CD14-positive monocyte (primary cell): ENCODE measurements at regions not wholly inside any gene's neighbourhood (a gene's known extent, or its start where the extent isn't known, plus 50 kb on each side); places are given as distances from the start of the nearest gene placed in this dataset.

Experiments used
- DNase-seq, 3 donors: peaks; one replicate each; pipeline ENCODE4 v3.0.0-alpha.2; 2011 to 2022
- H2AFZ ChIP-seq: 2 replicates; pipeline ENCODE4 v1.6.0; 2012; ENCODE audit warnings: mild to moderate bottlenecking, low read depth, low read length, inconsistent platforms; ENCODE audit not compliant: insufficient read depth, poor library complexity, severe bottlenecking
- H3K27ac ChIP-seq, 2 donors: 1 replicate in 1 of 2; 2 replicates in 1 of 2; pipeline ENCODE4 v1.5.1; 2012 to 2013; ENCODE audit warnings: low read length in 2 of 2, control low read depth in 1 of 2, inconsistent platforms in 1 of 2, low read depth in 1 of 2, mild to moderate bottlenecking in 1 of 2
- H3K27me3 ChIP-seq, 2 donors: one replicate each; pipeline versions ENCODE4 v1.6.0 to v1.6.1; 2011 to 2013; ENCODE audit warnings: low read length in 2 of 2; ENCODE audit not compliant: control insufficient read depth in 2 of 2, insufficient read depth in 2 of 2
- H3K36me3 ChIP-seq, 2 donors: replicated peaks in 1 of 2; 1 replicate in 1 of 2; 2 replicates in 1 of 2; pipeline versions ENCODE4 v1.5.1 to v1.6.1; 2012 to 2013; ENCODE audit warnings: low read length in 2 of 2, control low read depth in 1 of 2, inconsistent platforms in 1 of 2, mild to moderate bottlenecking in 1 of 2; ENCODE audit not compliant: insufficient read depth in 2 of 2, control insufficient read depth in 1 of 2
- H3K4me1 ChIP-seq, 2 donors: 1 replicate in 1 of 2; 2 replicates in 1 of 2; pipeline versions ENCODE4 v1.5.1 to v1.6.1; 2012 to 2013; ENCODE audit warnings: low read length in 2 of 2, control low read depth in 1 of 2, inconsistent platforms in 1 of 2, mild to moderate bottlenecking in 1 of 2, moderate library complexity in 1 of 2; ENCODE audit not compliant: insufficient read depth in 2 of 2, control insufficient read depth in 1 of 2
- H3K4me2 ChIP-seq: replicated peaks from 2 replicates; pipeline ENCODE3; 2012; ENCODE audit warnings: low read length, moderate library complexity, mild to moderate bottlenecking; ENCODE audit not compliant: poor library complexity, severe bottlenecking; ENCODE audit errors: extremely low read depth
- H3K4me3 ChIP-seq, 3 experiments: fragments of 200-600 bp in 1 of 3; sonication (generic) in 1 of 3; replicated peaks in 1 of 3; 1 replicate in 2 of 3; 2 replicates in 1 of 3; pipeline ENCODE4 v1.5.1; 2011 to 2013; ENCODE audit warnings: low read length in 3 of 3, mild to moderate bottlenecking in 3 of 3, control low read depth in 2 of 3, low read depth in 2 of 3, inconsistent platforms in 1 of 3, moderate library complexity in 1 of 3
- H3K79me2 ChIP-seq: 2 replicates; pipeline ENCODE4 v1.6.0; 2012; ENCODE audit warnings: mild to moderate bottlenecking, control low read depth, inconsistent platforms, low read length, moderate library complexity; ENCODE audit not compliant: insufficient read depth
- H3K9ac ChIP-seq: 2 replicates; pipeline ENCODE4 v1.6.0; 2017; ENCODE audit warnings: low read length, mild to moderate bottlenecking; ENCODE audit not compliant: insufficient read depth, poor library complexity, severe bottlenecking
- H3K9me3 ChIP-seq, 2 donors: replicated peaks in 1 of 2; 1 replicate in 1 of 2; 2 replicates in 1 of 2; pipeline versions ENCODE4 v1.5.1 to v1.6.1; 2012 to 2013; ENCODE audit warnings: low read length in 2 of 2, control low read depth in 1 of 2; ENCODE audit not compliant: control insufficient read depth in 1 of 2, insufficient read depth in 1 of 2
- H4K20me1 ChIP-seq: 2 replicates; pipeline ENCODE4 v1.6.0; 2012; ENCODE audit warnings: mild to moderate bottlenecking, low read length, control low read depth, moderate library complexity; ENCODE audit not compliant: insufficient read depth
- H3K27ac Mint-ChIP-seq, 7 donors: one replicate each; pipeline ENCODE4 v1.8.0; 2020; ENCODE audit warnings: mild to moderate bottlenecking in 7 of 7, mixed read lengths in 7 of 7, moderate library complexity in 6 of 7, inconsistent platforms in 2 of 7
- H3K27me3 Mint-ChIP-seq, 3 donors: one replicate each; pipeline ENCODE4 v1.8.0; 2021 to 2022; ENCODE audit warnings: low read depth in 3 of 3, mild to moderate bottlenecking in 3 of 3, mixed read lengths in 3 of 3, moderate library complexity in 3 of 3, inconsistent platforms in 1 of 3
- H3K36me3 Mint-ChIP-seq, 2 donors: one replicate each; pipeline ENCODE4 v1.8.0; 2020; ENCODE audit warnings: mixed read lengths in 2 of 2, inconsistent platforms in 1 of 2, mild to moderate bottlenecking in 1 of 2
- H3K4me1 Mint-ChIP-seq: one replicate; pipeline ENCODE4 v1.8.0; 2020; ENCODE audit warnings: mild to moderate bottlenecking, mixed read lengths
- H3K4me3 Mint-ChIP-seq, 2 donors: one replicate each; pipeline ENCODE4 v1.8.0; 2020; ENCODE audit warnings: mild to moderate bottlenecking in 2 of 2, mixed read lengths in 2 of 2, moderate library complexity in 1 of 2
- H3K9me3 Mint-ChIP-seq, 7 donors: one replicate each; pipeline ENCODE4 v1.8.0; 2020 to 2022; ENCODE audit warnings: mixed read lengths in 7 of 7, mild to moderate bottlenecking in 6 of 7, moderate library complexity in 6 of 7, inconsistent platforms in 2 of 7
- WGBS: methylation state at CpG from one replicate; pipeline ENCODE4 v1.1.5; 2013; ENCODE audit warnings: missing lambda C conversion rate; ENCODE audit not compliant: insufficient coverage; 5-methylcytosine and 5-hydroxymethylcytosine counted together
- intact Hi-C, 2 donors: fragments of 100-400 bp; cut with micrococcal nuclease; formaldehyde crosslinking; loops; one replicate each; pipeline versions ENCODE4 v1.15.0 to v1.15.1; 2023
- TF ChIP-seq, protein P1 (sequence below): fragments of 200-600 bp; IDR thresholded peaks from one replicate; pipeline ENCODE4 v1.8.0; 2022; ENCODE audit warnings: antibody characterized with exemption, mild to moderate bottlenecking

GRCh38 chr20:50373674-50374286, 136.4 kb upstream of the PTPN1 start:
- Mint-ChIP-seq H3K4me3 (peak overlapping the region in 1 of 2 donors; percentile 28), H3K36me3 (no peaks in the 10 kb centered on the region)
- no peak overlapping the region for H2AFZ ChIP-seq

DNA sequence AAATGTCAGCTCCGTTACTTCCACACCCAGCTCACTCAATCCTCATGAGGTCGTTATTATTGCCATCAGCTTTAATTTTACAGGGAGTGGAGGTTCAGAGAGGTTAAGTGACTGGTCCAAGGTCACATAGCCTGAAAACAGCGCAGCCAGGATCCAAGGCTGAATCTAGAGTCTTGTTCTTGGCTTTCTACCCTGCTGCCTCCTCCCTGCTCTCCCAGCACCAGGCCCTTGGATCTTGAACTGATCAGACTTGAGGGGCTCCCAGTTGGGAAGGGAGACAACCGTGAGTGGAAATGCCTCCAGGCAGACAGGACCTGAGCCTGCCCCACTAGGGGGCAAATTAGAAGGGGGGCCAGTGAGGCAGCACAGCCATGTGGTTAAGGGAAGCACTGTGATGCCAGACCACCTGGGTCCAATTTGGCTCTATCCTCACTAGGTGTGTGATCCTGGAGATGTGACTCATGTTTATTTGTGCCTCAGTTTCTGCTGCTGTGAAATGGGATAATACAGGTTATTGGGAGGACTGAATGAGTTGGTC, 135.6 kb upstream of the PTPN1 start:
- Histone ChIP-seq H3K4me1 (peaks cover 19 to 23% of the 10 kb centered on the region in 2 donors), H4K20me1 (no peaks in the 10 kb centered on the region), H3K4me3 (no peak overlapping the region), H3K27me3 (no peaks in the 10 kb centered on the region), H2AFZ (no peak overlapping the region), H3K9ac (no peak overlapping the region), H3K79me2 (no peaks in the 10 kb centered on the region), H3K9me3 (no peaks in the 10 kb centered on the region), H3K4me2 (no peak overlapping the region), H3K27ac (no peak overlapping the region), H3K36me3 (no peaks in the 10 kb centered on the region)
- Mint-ChIP-seq H3K36me3 (no peaks in the 10 kb centered on the region), H3K9me3 (peaks cover 0 to 2% (median 0%) of the 10 kb centered on the region in 7 donors), H3K27me3 (peaks cover 7% of the 10 kb centered on the region in 3 donors), H3K4me3 (no peak overlapping the region), H3K4me1 (peaks cover 32% of the 10 kb centered on the region), H3K27ac (peak overlapping the region in 1 of 7 donors; percentile 32)
- intact Hi-C loops, result no loop called here
- TF ChIP-seq, protein P1, sequence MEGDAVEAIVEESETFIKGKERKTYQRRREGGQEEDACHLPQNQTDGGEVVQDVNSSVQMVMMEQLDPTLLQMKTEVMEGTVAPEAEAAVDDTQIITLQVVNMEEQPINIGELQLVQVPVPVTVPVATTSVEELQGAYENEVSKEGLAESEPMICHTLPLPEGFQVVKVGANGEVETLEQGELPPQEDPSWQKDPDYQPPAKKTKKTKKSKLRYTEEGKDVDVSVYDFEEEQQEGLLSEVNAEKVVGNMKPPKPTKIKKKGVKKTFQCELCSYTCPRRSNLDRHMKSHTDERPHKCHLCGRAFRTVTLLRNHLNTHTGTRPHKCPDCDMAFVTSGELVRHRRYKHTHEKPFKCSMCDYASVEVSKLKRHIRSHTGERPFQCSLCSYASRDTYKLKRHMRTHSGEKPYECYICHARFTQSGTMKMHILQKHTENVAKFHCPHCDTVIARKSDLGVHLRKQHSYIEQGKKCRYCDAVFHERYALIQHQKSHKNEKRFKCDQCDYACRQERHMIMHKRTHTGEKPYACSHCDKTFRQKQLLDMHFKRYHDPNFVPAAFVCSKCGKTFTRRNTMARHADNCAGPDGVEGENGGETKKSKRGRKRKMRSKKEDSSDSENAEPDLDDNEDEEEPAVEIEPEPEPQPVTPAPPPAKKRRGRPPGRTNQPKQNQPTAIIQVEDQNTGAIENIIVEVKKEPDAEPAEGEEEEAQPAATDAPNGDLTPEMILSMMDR, result no peak
- 80% methylated on average over 1 of the region's 4 CpGs for WGBS
- no peak for DNase-seq

More at GRCh38 chr20:50373674-50374286, 136.4 kb upstream of the PTPN1 start:
- peaks cover 10 to 14% of the 10 kb centered on the region in 2 donors for H3K4me1 ChIP-seq
- H3K9ac ChIP-seq, result no peak overlapping the region
- H3K27me3 Mint-ChIP-seq, result peaks cover 7% of the 10 kb centered on the region in 3 donors
- H3K27me3 ChIP-seq, result no peaks in the 10 kb centered on the region
- no peak for DNase-seq
- WGBS, result 100% methylated on average over 4 of the region's 7 CpGs
- H3K4me1 Mint-ChIP-seq, result peaks cover 24% of the 10 kb centered on the region
- H3K9me3 Mint-ChIP-seq, result peaks cover 0 to 2% (median 0%) of the 10 kb centered on the region in 7 donors
- no peak overlapping the region for H3K27ac Mint-ChIP-seq
- no peak overlapping the region for H3K27ac ChIP-seq
- no peak overlapping the region for H3K4me2 ChIP-seq
- TF ChIP-seq, protein P1, result no peak
- no peak overlapping the region for H3K4me3 ChIP-seq
- no peaks in the 10 kb centered on the region for H3K79me2 ChIP-seq
- intact Hi-C loops, result no loop called here
- H3K9me3 ChIP-seq, result no peaks in the 10 kb centered on the region
- no peaks in the 10 kb centered on the region for H4K20me1 ChIP-seq
- no peaks in the 10 kb centered on the region for H3K36me3 ChIP-seq
